ENCODE measurements at regions not wholly inside any gene's neighbourhood (a gene's known extent, or its start where the extent isn't known, plus 50 kb on each side); places are given as distances from the start of the nearest gene placed in this dataset.
A peak's percentile ranks its signal among the peaks of the same experiment; 100 is the strongest.

DNA sequence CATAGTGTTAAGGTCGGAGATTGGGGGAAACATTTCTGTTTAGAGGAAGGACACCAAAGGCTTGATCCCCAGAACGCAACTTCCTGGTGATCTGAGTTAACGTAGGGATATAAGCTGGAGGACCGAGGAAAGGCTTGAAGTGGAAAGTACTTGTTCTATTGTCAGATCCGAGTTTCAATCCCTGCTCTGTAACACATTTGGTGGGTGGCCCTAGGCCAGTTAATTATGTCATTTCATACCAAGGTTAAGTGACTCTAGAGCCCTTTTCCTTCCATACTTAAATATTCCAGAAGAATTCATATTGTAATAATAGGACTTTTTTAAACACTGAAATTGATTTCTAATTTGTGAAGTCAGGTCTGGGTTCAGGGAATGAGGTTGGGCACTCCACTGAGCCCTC is 80.9 kb downstream of the RPLP1 start:
- peak overlapping the region in 2 of 4 donors; percentile 51 to 65 for H3K27ac ChIP-seq
- 47 to 50% methylated on average over 5 of the region's 5 CpGs for WGBS, 2 donors
- DNase-seq (ENCODE audit: low spot score in 2 of 2), result no peak
- H3K4me1 ChIP-seq, result peaks cover 0 to 29% (median 15%) of the 10 kb centered on the region in 4 donors
- H3K27me3 ChIP-seq, result no peaks in the 10 kb centered on the region
- no peak for TF ChIP-seq POLR2A (IDR thresholded peaks at IDR 0.05)
- TF ChIP-seq, protein P1, sequence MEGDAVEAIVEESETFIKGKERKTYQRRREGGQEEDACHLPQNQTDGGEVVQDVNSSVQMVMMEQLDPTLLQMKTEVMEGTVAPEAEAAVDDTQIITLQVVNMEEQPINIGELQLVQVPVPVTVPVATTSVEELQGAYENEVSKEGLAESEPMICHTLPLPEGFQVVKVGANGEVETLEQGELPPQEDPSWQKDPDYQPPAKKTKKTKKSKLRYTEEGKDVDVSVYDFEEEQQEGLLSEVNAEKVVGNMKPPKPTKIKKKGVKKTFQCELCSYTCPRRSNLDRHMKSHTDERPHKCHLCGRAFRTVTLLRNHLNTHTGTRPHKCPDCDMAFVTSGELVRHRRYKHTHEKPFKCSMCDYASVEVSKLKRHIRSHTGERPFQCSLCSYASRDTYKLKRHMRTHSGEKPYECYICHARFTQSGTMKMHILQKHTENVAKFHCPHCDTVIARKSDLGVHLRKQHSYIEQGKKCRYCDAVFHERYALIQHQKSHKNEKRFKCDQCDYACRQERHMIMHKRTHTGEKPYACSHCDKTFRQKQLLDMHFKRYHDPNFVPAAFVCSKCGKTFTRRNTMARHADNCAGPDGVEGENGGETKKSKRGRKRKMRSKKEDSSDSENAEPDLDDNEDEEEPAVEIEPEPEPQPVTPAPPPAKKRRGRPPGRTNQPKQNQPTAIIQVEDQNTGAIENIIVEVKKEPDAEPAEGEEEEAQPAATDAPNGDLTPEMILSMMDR (IDR thresholded peaks at IDR 0.05), result no peak
- TF ChIP-seq EP300 (IDR thresholded peaks at IDR 0.05), result no peak
- no peak overlapping the region for H3K4me3 ChIP-seq
- no peaks in the 10 kb centered on the region for H3K36me3 ChIP-seq
- no peaks in the 10 kb centered on the region for H3K9me3 ChIP-seq

DNA sequence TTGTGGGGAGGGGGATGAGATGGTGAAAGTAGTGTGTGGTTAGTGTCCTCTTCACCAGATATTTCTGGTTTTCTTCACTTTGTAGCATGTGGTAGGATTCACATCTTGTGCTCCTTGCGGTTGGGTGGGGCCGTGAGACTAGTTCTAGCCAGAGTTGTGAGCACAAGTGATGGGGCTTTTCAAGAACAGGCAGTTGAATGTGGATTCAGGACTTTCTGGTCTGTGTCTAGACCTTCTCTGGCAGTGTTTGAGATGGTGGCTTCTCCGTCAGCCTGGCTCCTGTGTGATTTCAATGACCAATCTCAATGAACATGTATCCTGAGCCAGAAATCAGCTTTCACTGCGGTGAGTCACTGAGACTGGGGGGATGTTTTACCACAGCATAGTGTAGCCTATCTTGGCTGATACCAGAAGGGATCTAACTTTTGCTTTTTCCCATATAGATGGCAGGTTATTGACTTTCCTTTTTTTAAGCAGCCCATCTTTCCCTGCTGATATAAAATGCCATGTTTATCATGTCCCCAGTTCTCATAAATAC is 82.6 kb downstream of the RPLP1 start:
- TF ChIP-seq EP300 (IDR thresholded peaks at IDR 0.05) (no peak), POLR2A (IDR thresholded peaks at IDR 0.05) (no peak)
- TF ChIP-seq, protein P1 (IDR thresholded peaks at IDR 0.05), result no peak
- H3K27ac ChIP-seq, result no peak overlapping the region
- H3K9me3 ChIP-seq, result no peaks in the 10 kb centered on the region
- no peak for DNase-seq (ENCODE audit: low spot score in 2 of 2)
- no peaks in the 10 kb centered on the region for H3K36me3 ChIP-seq
- WGBS, 2 donors, result 85 to 87% methylated on average over 4 of the region's 4 CpGs
- H3K4me3 ChIP-seq, result no peak overlapping the region
- no peaks in the 10 kb centered on the region for H3K27me3 ChIP-seq
- H3K4me1 ChIP-seq, result peaks cover 0 to 29% (median 14%) of the 10 kb centered on the region in 4 donors

DNA sequence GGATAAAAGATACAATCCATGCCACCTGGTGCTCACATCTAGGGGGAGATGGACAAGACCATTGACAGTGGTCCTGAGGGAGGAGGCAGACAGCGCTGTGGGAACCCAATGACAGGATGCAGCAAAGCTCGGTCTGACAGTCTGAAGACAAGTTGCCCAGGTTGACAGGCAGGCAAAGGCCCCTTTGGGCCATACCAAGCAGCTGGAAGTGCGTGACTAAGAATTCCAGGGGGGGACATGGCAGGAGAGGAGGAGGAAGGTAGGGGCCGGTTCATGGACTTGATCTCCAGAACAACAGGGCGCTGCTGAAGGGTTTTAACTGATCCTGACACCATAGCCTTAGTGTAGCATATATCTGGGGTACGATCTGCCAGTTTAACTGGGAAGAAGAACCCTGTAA is 83.4 kb downstream of the RPLP1 start:
- Histone ChIP-seq H3K4me1 (peaks cover 0 to 21% (median 8%) of the 10 kb centered on the region in 4 donors), H3K27ac (no peak overlapping the region), H3K27me3 (no peaks in the 10 kb centered on the region), H3K9me3 (no peaks in the 10 kb centered on the region), H3K4me3 (no peak overlapping the region), H3K36me3 (no peaks in the 10 kb centered on the region)
- TF ChIP-seq, protein P1 (IDR thresholded peaks at IDR 0.05), result no peak
- no peak for TF ChIP-seq POLR2A (IDR thresholded peaks at IDR 0.05)
- no peak for DNase-seq (ENCODE audit: low spot score in 2 of 2)
- WGBS, 2 donors, result 88 to 89% methylated on average over 6 of the region's 6 CpGs

DNA sequence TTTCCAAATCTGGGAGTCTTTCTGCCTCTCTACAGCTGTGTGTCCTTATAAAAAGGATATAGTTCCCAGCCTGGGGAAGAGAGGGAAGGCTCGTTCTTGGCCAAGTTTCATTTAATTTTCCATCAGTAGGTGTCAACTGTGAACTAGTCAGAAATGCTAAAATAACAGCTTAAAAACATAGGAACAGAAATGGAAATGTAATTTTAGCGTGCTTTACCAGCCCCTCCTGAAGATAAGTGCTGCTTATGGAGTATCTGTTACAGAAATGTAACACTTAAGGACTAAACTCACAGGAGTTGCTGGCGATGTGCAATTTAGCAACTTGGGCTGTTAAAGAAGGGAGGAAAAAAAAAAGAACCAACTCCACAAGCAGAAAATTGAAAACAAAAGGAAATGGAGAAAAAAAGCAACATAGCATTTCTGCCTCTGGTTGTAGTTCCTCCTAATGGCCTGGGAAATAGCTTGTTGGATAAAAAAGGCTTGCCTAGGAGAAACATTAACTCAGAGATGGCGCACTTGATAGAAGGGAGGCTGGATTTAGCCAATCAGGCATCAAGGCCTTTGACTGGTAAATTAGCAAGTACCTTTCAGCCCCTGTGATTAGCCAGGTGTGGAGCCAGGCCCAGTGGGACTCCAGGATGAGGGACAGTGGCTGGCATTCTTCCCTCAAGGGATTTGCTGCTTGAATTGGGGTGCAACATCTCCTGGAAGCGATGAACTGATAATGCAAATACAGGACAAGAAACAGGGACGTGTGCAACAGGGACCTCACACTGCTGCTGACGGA is 84.3 kb downstream of the RPLP1 start:
- no peaks in the 10 kb centered on the region for H3K27me3 ChIP-seq
- H3K36me3 ChIP-seq, result no peaks in the 10 kb centered on the region
- no peak overlapping the region for H3K27ac ChIP-seq
- 75% methylated on average over 7 of the region's 7 CpGs for WGBS, 2 donors
- no peak for DNase-seq (ENCODE audit: low spot score in 2 of 2)
- peaks cover 0 to 12% (median 1%) of the 10 kb centered on the region in 4 donors for H3K4me1 ChIP-seq
- H3K4me3 ChIP-seq, result no peak overlapping the region
- no peak for TF ChIP-seq POLR2A (IDR thresholded peaks at IDR 0.05)
- TF ChIP-seq, protein P1 (IDR thresholded peaks at IDR 0.05), result no peak
- TF ChIP-seq EP300 (IDR thresholded peaks at IDR 0.05), result no peak
- H3K9me3 ChIP-seq, result no peaks in the 10 kb centered on the region

DNA sequence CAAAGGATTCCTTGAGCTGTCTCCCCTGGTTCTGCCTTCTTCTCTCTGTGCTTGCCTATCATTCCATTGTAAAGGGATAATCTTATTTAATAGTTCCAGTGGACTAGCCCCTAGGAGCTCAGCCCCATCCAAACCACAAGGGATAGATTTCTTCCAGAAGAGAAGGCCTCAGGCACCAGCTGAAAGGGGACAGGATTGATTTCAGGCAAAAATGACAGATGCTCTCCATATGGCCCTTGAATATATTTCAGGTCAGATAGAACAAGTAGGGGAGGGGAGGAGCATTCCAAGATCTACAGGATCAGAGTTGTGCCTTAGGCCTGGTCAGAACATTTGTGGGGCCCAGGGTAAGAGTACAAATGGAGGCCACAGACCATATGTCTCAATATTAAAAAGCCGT is 85.3 kb downstream of the RPLP1 start:
- Histone ChIP-seq H3K27me3 (no peaks in the 10 kb centered on the region), H3K9me3 (no peaks in the 10 kb centered on the region), H3K4me3 (no peak overlapping the region), H3K36me3 (no peaks in the 10 kb centered on the region), H3K4me1 (peaks cover 0 to 7% (median 0%) of the 10 kb centered on the region in 4 donors), H3K27ac (no peak overlapping the region)
- no peak for DNase-seq (ENCODE audit: low spot score in 2 of 2)
- no peak for TF ChIP-seq POLR2A (IDR thresholded peaks at IDR 0.05)
- TF ChIP-seq, protein P1 (IDR thresholded peaks at IDR 0.05), result no peak
- no peak for TF ChIP-seq EP300 (IDR thresholded peaks at IDR 0.05)
- 95 to 100% methylated on average over 1 of the region's 1 CpG for WGBS, 2 donors

Measured in tibial nerve (tissue), 4 donors.